ENCODE measurements at regions not wholly inside any gene's neighbourhood (a gene's known extent, or its start where the extent isn't known, plus 50 kb on each side); places are given as distances from the start of the nearest gene placed in this dataset.
"Not testable (repeated sequence)": the region's sequence is repeated elsewhere in the genome, so short reads cannot be mapped to it uniquely, and the experiment has no call there.

DNA sequence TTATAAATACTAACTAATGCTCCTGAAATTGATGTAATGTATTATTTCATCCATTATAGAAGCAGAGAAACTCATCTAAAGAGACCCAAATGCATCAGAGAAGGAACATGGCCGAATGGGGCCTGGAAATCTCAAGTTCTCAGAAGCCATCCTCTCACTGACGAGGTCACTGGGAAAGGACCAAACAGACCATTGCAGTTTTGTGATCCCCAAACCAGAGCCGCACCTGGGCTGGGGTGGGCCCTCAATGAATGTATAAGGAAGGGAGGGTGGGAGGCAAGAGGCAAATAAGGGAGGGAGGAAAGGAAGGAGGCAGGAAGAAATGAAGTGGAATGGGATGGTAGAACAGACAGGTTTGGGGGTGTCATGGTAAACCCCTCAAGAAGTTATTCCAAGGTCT lies 245.3 kb upstream of the ID2 start:
- DNase-seq: no peak
- Mint-ChIP-seq H3K4me3 (no peak overlapping the region), H3K9me3 (no peaks in the 10 kb centered on the region), H3K36me3 (ENCODE audit: low read depth) (no peaks in the 10 kb centered on the region), H3K4me1 (ENCODE audit: low read depth) (peaks cover 22% of the 10 kb centered on the region), H3K27me3 (no peaks in the 10 kb centered on the region), H3K27ac (no peak overlapping the region)

DNA sequence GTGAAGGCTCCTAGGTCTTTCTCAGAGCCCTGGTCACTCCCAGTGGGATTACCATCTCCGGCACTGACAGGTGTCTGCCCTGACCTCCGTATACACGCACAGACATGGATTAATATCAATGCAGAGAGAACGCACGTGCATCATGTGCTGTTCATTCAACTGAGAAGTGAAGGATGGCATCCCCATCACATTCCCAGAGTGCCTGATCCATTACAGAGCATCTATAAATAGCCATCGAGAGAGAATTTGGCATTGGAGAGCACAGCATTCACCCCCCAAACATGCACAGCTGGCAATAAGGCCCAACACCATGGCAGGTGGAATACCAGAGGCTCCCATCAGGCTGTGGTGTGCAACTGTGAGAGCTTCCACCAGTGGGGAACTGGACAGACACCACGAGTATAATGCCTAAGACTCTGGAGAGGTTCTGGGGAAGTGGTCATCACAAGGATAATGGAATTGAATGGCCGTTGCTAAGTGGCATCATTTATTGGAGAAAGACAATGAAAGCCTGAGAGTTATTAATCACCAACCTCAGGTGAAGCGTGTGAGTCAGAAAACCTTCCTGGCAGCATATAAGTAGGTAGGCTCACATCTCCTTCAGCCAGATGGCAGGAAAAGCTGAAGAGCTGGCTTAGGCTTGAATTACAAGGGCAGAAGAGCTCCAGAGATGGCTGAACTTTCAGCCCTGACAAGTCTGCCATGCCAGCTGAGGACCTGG lies 244.5 kb upstream of the ID2 start:
- Mint-ChIP-seq H3K27me3 (no peaks in the 10 kb centered on the region), H3K9me3 (no peaks in the 10 kb centered on the region), H3K4me3 (no peak overlapping the region), H3K36me3 (ENCODE audit: low read depth) (no peaks in the 10 kb centered on the region), H3K27ac (no peak overlapping the region), H3K4me1 (ENCODE audit: low read depth) (peaks cover 20% of the 10 kb centered on the region)
- no peak for DNase-seq

DNA sequence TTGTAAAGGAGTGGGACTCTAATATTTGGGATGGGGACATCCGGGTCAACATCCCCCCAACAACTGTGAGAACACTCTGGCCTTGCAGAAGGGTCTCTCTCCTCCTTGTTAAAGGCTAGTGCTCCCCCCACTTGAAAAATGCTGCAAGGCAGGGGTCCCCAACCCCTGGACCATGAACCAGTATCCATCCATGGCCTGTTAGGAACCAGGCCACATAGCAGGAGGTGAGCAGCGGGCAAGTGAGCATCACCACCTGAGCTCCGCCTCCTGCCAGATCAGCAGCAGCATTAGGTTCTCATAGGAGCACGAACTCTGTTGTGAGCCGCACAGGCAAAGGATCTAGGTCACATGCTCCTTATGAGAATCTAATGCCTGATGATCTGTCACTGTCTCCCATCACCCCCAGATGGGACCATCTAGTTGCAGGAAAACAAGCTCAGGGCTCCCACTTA lies 243.9 kb upstream of the ID2 start:
- H3K27ac Mint-ChIP-seq: no peak overlapping the region
- H3K4me1 Mint-ChIP-seq (ENCODE audit: low read depth): peaks cover 16% of the 10 kb centered on the region
- H3K36me3 Mint-ChIP-seq (ENCODE audit: low read depth): no peaks in the 10 kb centered on the region
- H3K4me3 Mint-ChIP-seq: no peak overlapping the region
- no peaks in the 10 kb centered on the region for H3K27me3 Mint-ChIP-seq
- H3K9me3 Mint-ChIP-seq: no peaks in the 10 kb centered on the region
- DNase-seq: no peak

DNA sequence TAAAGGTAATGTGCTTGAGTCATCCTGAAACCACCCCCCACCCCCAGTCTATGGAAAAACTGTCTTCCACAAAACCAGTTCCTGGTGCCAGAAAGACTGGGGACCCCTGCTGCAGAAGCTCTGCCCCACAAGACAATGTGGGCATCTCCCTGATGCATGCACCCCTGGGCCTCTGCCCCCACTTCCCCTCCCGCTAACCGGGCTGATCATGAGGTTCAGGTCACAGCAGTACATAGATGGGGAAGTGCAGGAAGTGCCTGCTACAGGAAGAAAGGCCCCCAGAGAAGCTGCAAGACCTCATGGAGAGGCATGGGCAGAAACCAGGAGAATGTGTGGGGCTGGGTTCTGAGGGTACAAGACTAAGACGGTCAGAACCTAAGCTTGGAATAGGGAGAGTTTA lies 243.4 kb upstream of the ID2 start:
- DNase-seq: no peak
- no peaks in the 10 kb centered on the region for H3K9me3 Mint-ChIP-seq
- no peaks in the 10 kb centered on the region for H3K27me3 Mint-ChIP-seq
- H3K36me3 Mint-ChIP-seq (ENCODE audit: low read depth): no peaks in the 10 kb centered on the region
- no peak overlapping the region for H3K4me3 Mint-ChIP-seq
- H3K4me1 Mint-ChIP-seq (ENCODE audit: low read depth): peaks cover 11% of the 10 kb centered on the region
- no peak overlapping the region for H3K27ac Mint-ChIP-seq

DNA sequence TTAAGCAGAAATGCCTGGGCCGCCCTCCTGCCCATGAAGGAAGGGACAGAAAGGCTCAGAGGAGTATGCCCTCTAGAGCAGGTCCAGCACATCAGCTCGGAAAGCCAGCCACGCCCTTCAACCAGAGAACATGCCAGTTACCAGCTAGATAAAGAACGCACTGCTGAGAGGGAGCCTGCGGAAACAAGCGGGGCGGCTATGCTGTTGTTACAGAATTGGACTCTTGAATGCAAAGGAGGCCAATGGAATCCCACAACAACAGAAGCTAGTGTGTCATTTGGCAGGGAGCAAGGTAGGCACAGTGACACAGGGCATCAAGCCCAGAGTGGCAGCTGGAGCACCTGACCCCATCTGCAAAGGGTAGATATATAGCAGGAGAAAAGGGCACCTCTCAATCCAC lies 242.9 kb upstream of the ID2 start:
- Mint-ChIP-seq H3K9me3 (no peaks in the 10 kb centered on the region), H3K27me3 (no peaks in the 10 kb centered on the region), H3K4me1 (ENCODE audit: low read depth) (peaks cover 6% of the 10 kb centered on the region), H3K27ac (no peak overlapping the region), H3K36me3 (ENCODE audit: low read depth) (no peaks in the 10 kb centered on the region), H3K4me3 (no peak overlapping the region)
- no peak for DNase-seq

DNA sequence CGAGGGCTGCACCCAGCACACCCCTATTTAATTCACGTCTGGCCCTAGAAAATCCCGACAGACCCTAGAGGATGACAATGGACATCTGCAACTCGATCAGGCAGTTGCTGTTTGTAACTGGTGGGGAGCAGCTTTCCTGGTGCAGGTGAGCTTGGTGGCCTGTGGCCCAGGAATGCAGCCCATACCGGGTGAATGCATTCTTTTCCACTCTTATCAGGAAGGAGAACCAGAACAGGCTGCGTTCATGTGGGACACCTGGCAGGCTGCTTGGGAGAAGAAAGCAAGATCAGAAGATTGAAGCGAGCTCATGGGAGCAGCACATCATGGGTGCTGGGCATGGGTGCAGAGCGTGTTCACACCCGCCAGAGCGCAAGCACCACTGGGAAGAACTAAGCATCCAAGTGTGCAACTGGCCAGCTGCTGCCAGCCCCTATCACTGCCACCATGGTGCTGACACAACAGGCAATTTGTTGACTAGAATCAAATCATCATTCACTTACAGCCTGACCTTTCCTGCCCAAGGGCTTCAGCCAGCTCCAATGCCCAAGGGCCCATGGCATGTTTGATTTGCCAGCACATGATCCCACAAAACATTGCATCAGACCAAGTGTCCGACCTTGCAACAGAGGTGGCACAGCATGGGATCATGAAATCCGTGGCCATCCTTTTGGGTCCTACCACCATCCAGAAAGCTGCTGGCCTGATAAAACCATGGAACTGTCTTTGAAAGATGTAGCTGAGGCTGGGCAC lies 241.7 kb upstream of the ID2 start:
- H3K27ac Mint-ChIP-seq: no peak overlapping the region
- H3K4me1 Mint-ChIP-seq (ENCODE audit: low read depth): peaks cover 6% of the 10 kb centered on the region
- no peaks in the 10 kb centered on the region for H3K36me3 Mint-ChIP-seq (ENCODE audit: low read depth)
- H3K4me3 Mint-ChIP-seq: no peak overlapping the region
- no peaks in the 10 kb centered on the region for H3K27me3 Mint-ChIP-seq
- no peak for DNase-seq
- no peaks in the 10 kb centered on the region for H3K9me3 Mint-ChIP-seq

DNA sequence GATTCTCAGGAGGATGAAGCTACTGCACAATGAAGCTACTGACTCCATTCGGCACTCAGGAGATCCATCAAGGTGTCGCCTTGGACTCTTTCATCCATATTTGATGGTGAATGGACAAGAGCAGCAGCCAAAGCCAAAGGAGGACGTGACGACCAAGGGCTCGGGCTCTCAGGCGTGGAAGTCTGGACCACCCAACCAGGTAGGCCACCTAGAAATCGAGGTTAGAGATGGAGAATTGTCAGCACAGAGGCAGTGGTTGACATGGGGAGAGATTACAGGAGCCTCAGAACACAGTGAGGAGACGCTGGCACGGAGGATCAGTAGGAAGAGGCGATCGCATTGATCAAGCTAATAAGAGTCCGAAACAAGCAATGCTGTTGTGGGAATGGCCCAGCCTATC lies 240.5 kb upstream of the ID2 start:
- no peak overlapping the region for H3K4me3 Mint-ChIP-seq
- H3K9me3 Mint-ChIP-seq: no peaks in the 10 kb centered on the region
- H3K4me1 Mint-ChIP-seq (ENCODE audit: low read depth): peaks cover 6% of the 10 kb centered on the region
- H3K27ac Mint-ChIP-seq: no peak overlapping the region
- DNase-seq: no peak
- no peaks in the 10 kb centered on the region for H3K36me3 Mint-ChIP-seq (ENCODE audit: low read depth)
- no peaks in the 10 kb centered on the region for H3K27me3 Mint-ChIP-seq

DNA sequence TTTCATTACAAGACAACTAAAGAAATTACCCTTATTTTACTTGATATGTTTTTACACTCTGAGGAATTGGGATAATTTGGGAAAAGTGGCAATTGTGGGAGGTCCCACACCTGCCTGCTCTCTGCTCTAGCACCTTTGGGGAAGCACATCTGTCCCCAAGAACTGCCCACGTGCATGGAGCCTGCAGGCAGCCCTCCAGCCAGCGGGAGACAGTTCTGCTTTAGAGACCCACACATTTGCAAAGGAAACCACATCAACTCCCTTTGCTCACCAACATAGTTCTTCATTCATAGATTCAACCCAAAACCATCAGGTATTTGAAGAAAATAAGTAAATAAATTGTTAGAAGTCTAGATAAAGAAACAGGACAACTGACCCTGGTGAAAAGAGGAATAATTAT lies 239.9 kb upstream of the ID2 start:
- Mint-ChIP-seq H3K36me3 (ENCODE audit: low read depth) (no peaks in the 10 kb centered on the region), H3K27me3 (no peaks in the 10 kb centered on the region), H3K27ac (no peak overlapping the region), H3K4me3 (no peak overlapping the region), H3K4me1 (ENCODE audit: low read depth) (peaks cover 6% of the 10 kb centered on the region), H3K9me3 (no peaks in the 10 kb centered on the region)
- no peak for DNase-seq

DNA sequence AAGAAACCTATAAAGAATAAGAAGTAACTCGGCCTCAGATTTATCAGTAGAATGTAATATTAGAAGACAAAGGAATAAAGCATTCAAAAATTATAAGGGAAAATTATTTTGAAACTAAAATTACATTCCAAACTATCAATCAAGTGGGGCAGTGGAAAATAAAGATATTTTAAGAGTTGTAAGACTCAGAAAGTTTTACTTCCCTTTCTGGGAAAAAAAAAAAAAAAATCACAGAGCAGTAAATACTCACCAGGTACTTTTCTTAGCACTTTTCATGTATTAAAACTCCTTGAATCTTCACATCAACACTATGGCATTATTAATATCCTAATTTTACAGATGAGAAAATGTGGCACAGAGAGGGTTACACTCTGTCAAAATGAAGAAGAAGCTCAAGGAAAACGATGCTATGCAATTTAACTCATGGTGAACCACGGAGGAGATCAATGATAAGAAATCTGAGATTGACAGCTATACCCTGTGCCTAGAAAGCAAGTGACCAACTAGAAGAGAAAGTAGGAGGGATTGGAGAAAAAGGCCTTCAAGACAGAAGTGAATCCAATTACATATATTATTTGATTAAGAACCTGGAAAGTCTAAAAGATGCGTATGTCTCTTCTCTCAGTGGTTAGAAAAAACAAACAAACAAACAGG lies 238.9 kb upstream of the ID2 start:
- H3K27me3 Mint-ChIP-seq: no peaks in the 10 kb centered on the region
- no peaks in the 10 kb centered on the region for H3K9me3 Mint-ChIP-seq
- H3K27ac Mint-ChIP-seq: no peak overlapping the region
- H3K36me3 Mint-ChIP-seq (ENCODE audit: low read depth): no peaks in the 10 kb centered on the region
- no peak for DNase-seq
- peaks cover 8% of the 10 kb centered on the region for H3K4me1 Mint-ChIP-seq (ENCODE audit: low read depth)
- H3K4me3 Mint-ChIP-seq: no peak overlapping the region

DNA sequence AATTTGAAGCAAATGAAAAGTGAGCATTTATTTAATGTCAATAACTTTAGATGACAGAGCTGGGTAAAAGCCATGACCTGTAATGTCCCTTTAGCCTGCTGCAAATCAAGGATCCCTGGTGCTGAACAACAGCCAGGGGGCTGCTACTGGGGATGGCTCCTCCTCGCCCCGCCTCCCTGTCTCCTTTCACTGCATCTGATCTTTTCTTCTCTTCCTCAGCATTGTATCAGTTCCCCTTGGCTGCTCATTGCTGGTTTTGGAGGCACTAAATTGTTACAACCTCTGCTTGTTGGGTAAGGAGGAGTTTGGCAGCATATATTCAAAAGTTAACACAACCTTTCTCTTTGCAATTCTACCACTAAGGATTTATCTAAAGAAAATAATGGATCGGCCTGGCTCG lies 236.3 kb upstream of the ID2 start:
- no peaks in the 10 kb centered on the region for H3K9me3 Mint-ChIP-seq
- DNase-seq: no peak
- H3K4me3 Mint-ChIP-seq: no peak overlapping the region
- H3K27ac Mint-ChIP-seq: no peak overlapping the region
- peaks cover 3% of the 10 kb centered on the region for H3K4me1 Mint-ChIP-seq (ENCODE audit: low read depth)
- H3K36me3 Mint-ChIP-seq (ENCODE audit: low read depth): no peaks in the 10 kb centered on the region
- no peaks in the 10 kb centered on the region for H3K27me3 Mint-ChIP-seq

DNA sequence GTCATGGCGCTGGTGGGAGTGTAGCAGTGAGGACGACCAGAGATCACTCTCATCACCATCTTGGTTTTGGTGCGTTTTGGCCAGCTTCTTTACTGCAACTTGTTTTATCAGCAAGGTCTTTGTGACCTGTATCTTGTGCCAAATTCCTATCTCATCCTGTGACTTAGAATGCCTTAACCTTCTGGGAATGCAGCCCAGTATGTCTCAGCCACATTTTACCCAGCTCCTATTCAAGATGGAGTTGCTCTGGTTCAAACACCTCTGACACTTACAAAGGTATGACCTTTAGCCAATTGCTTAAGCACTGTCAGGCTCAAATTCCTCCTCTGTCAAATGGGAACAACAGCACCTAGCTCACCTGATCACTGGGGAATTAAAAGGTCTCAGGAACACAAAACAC lies 235.1 kb upstream of the ID2 start:
- not testable (repeated sequence) for H3K27me3 Mint-ChIP-seq; H3K36me3 Mint-ChIP-seq (ENCODE audit: low read depth); H3K4me3 Mint-ChIP-seq; DNase-seq; H3K4me1 Mint-ChIP-seq (ENCODE audit: low read depth); H3K27ac Mint-ChIP-seq; H3K9me3 Mint-ChIP-seq

DNA sequence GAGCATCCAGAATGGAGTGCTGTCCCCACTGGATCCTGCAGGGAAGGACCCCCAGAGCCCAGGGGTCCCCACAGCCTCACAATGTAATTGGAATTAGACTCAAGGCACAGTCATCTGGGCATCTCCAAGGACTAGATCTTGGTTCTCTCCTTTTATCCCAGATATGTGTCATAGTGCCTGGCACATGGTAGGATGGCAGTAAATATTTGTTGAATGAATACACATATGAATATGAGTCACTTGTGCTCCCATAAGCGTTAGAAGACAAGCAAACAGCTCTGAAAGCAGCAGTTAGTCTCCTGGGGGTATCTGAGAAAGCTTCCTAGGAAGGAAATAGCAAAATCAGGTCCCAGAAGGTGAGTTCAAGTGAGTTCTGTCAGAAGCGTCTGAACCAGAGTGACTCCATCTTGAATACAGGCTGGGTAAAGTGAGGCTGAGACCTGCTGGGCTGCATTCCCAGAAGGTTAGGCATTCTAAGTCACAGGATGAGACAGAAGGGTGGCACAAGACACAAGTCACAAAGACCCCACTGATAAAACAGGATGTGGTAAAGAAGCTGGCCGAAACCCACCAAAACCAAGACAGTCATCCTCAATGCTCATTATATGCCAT lies 234.1 kb upstream of the ID2 start:
- H3K36me3 Mint-ChIP-seq (ENCODE audit: low read depth): no peaks in the 10 kb centered on the region
- H3K27me3 Mint-ChIP-seq: no peaks in the 10 kb centered on the region
- H3K4me1 Mint-ChIP-seq (ENCODE audit: low read depth): peaks cover 4% of the 10 kb centered on the region
- no peak overlapping the region for H3K27ac Mint-ChIP-seq
- H3K9me3 Mint-ChIP-seq: no peaks in the 10 kb centered on the region
- no peak overlapping the region for H3K4me3 Mint-ChIP-seq
- DNase-seq: no peak

DNA sequence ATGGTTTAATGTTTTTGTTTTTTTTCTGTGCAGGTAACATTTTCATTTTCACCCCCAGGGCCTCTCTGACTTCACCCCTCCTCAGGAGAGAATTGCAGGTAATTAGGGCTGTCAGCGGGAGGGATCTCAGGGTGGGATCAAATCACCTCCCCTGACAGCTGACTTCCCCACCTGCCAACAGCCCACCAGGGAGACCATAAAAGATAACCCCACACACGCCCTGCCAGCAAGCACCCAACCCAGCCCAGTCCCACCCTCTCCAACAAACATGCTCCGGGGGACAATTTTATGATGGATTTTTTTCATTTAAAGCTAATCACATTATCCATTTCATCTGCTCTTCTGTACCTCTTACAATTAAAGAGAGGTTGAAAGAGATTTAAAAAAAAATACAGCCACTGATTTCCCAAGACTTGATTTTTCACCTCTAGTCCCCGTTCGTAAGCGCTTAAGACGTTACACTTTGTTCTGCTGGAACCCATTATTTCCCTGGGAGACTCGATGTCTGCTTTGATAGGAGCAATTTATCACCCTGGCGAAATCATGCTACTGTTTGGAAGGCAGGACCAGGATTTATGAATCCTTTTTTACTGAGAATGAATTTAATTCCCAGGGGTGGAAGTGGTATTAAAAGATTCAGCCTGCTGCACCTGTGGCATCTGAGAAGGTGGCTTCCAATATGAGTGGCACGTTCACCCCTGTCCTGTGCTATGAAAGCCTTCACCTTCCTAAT lies 232.9 kb upstream of the ID2 start:
- Mint-ChIP-seq H3K4me1 (ENCODE audit: low read depth) (peaks cover 16% of the 10 kb centered on the region), H3K27me3 (no peaks in the 10 kb centered on the region), H3K9me3 (no peaks in the 10 kb centered on the region), H3K36me3 (ENCODE audit: low read depth) (no peaks in the 10 kb centered on the region), H3K4me3 (no peak overlapping the region), H3K27ac (no peak overlapping the region)
- no peak for DNase-seq

DNA sequence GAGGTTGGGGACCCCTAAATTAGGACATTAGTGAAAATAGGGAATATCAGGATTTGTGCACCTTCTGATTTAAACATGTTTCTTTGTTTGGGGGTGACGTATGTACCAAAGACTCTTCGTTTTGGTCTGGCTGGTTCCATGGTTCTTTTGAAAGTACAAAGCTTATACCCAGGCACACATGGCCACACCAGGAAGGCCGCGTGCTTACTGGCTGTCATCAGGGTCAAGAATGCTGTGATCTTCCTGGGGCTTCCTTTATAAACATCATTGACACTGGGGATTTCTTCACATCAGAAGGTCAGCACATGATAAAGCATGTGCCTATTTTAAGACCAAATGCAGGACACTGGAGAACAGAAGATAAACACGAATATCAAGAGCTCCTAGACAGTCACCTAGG lies 230.6 kb upstream of the ID2 start:
- H3K27ac Mint-ChIP-seq: no peak overlapping the region
- H3K36me3 Mint-ChIP-seq (ENCODE audit: low read depth): no peaks in the 10 kb centered on the region
- H3K4me3 Mint-ChIP-seq: no peak overlapping the region
- H3K4me1 Mint-ChIP-seq (ENCODE audit: low read depth): peaks cover 37% of the 10 kb centered on the region
- no peaks in the 10 kb centered on the region for H3K27me3 Mint-ChIP-seq
- H3K9me3 Mint-ChIP-seq: no peaks in the 10 kb centered on the region
- DNase-seq: no peak

All from activated T-cell treated with anti-CD3 and anti-CD28 coated beads, Interleukin-2, amount 50 U/mL, for 24 hours (primary cell).